ENCODE measurements at regions not wholly inside any gene's neighbourhood (a gene's known extent, or its start where the extent isn't known, plus 50 kb on each side); places are given as distances from the start of the nearest gene placed in this dataset.

GRCh38 chr1:194295685-194296084, 1109.3 kb upstream of the B3GALT2 start:
- DNase-seq (ENCODE audit: low spot score in 2 of 2): no peak
- Histone ChIP-seq H3K27me3 (no peaks in the 10 kb centered on the region), H3K27ac (no peak overlapping the region), H3K9me3 (no peaks in the 10 kb centered on the region), H3K4me1 (no peaks in the 10 kb centered on the region), H3K4me3 (no peak overlapping the region), H3K36me3 (no peaks in the 10 kb centered on the region)
- TF ChIP-seq POLR2AphosphoS5 (IDR thresholded peaks at IDR 0.05) (no peak), EP300 (IDR thresholded peaks at IDR 0.05) (no peak), POLR2A (IDR thresholded peaks at IDR 0.05) (no peak)
- TF ChIP-seq, protein P1, sequence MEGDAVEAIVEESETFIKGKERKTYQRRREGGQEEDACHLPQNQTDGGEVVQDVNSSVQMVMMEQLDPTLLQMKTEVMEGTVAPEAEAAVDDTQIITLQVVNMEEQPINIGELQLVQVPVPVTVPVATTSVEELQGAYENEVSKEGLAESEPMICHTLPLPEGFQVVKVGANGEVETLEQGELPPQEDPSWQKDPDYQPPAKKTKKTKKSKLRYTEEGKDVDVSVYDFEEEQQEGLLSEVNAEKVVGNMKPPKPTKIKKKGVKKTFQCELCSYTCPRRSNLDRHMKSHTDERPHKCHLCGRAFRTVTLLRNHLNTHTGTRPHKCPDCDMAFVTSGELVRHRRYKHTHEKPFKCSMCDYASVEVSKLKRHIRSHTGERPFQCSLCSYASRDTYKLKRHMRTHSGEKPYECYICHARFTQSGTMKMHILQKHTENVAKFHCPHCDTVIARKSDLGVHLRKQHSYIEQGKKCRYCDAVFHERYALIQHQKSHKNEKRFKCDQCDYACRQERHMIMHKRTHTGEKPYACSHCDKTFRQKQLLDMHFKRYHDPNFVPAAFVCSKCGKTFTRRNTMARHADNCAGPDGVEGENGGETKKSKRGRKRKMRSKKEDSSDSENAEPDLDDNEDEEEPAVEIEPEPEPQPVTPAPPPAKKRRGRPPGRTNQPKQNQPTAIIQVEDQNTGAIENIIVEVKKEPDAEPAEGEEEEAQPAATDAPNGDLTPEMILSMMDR (IDR thresholded peaks at IDR 0.05): peak; percentile 7 to 46
- WGBS: 41% methylated on average over 1 of the region's 1 CpG

- Histone ChIP-seq H3K4me3 (no peak overlapping the region), H3K27me3 (no peaks in the 10 kb centered on the region), H3K27ac (no peak overlapping the region), H3K36me3 (no peaks in the 10 kb centered on the region), H3K4me1 (no peaks in the 10 kb centered on the region), H3K9me3 (no peaks in the 10 kb centered on the region)
- DNase-seq (ENCODE audit: low spot score in 2 of 2): no peak
- WGBS: 65% methylated on average over 1 of the region's 1 CpG
- TF ChIP-seq EP300 (IDR thresholded peaks at IDR 0.05) (no peak), POLR2AphosphoS5 (IDR thresholded peaks at IDR 0.05) (no peak), POLR2A (IDR thresholded peaks at IDR 0.05) (no peak)
- TF ChIP-seq, protein P1 (IDR thresholded peaks at IDR 0.05): no peak
Measured at GRCh38 chr1:194293851-194294405, 1107.5 kb upstream of the B3GALT2 start.

- Histone ChIP-seq H3K9me3 (no peaks in the 10 kb centered on the region), H3K36me3 (no peaks in the 10 kb centered on the region), H3K27me3 (no peaks in the 10 kb centered on the region), H3K4me1 (no peaks in the 10 kb centered on the region), H3K4me3 (no peak overlapping the region), H3K27ac (no peak overlapping the region)
- TF ChIP-seq, protein P1 (IDR thresholded peaks at IDR 0.05): no peak
- TF ChIP-seq POLR2AphosphoS5 (IDR thresholded peaks at IDR 0.05): no peak
- no peak for TF ChIP-seq POLR2A (IDR thresholded peaks at IDR 0.05)
- TF ChIP-seq EP300 (IDR thresholded peaks at IDR 0.05): no peak
- WGBS: 92% methylated on average over 3 of the region's 3 CpGs
- no peak for DNase-seq (ENCODE audit: low spot score in 2 of 2)
Measured at GRCh38 chr1:194292966-194293365, 1106.6 kb upstream of the B3GALT2 start.

DNA sequence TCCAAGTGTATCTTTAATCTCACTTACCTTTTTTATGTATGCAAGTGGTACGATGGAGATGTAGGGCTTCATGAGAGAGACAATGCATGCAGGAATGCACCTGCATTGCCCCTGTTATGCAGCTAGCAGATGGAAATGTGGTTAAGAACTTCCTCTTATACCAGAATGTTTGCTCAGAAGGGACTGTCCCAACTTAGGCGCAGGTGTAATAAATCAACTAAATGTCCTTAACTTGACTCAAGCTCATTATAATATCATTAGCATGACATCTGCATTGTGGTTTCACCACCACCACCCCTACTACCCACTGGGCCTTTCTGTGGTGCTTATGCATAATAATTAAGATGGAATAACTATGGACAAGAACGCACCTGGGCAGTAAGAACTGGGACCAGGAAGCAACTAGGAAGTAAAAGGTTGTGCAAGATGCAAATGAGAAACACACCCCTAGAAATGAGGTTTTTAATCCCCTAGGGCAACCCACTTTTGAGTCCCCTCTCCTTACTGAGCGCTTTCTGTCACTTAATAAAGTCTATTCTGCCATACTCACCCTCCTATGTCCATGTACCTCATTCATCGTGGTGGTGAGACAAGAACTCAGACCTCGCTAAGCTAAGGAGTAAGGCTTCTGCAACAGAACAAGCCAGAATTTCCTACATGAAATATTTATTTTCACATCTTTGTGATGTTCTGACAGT, 1103.3 kb upstream of the B3GALT2 start:
- Histone ChIP-seq H3K9me3 (no peaks in the 10 kb centered on the region), H3K4me3 (no peak overlapping the region), H3K27me3 (no peaks in the 10 kb centered on the region), H3K4me1 (no peaks in the 10 kb centered on the region), H3K36me3 (no peaks in the 10 kb centered on the region), H3K27ac (no peak overlapping the region)
- WGBS: 84% methylated on average over 6 of the region's 6 CpGs
- TF ChIP-seq POLR2AphosphoS5 (IDR thresholded peaks at IDR 0.05): no peak
- no peak for TF ChIP-seq EP300 (IDR thresholded peaks at IDR 0.05)
- TF ChIP-seq POLR2A (IDR thresholded peaks at IDR 0.05): no peak
- TF ChIP-seq, protein P1 (IDR thresholded peaks at IDR 0.05): no peak
- DNase-seq (ENCODE audit: low spot score in 2 of 2): no peak

DNA sequence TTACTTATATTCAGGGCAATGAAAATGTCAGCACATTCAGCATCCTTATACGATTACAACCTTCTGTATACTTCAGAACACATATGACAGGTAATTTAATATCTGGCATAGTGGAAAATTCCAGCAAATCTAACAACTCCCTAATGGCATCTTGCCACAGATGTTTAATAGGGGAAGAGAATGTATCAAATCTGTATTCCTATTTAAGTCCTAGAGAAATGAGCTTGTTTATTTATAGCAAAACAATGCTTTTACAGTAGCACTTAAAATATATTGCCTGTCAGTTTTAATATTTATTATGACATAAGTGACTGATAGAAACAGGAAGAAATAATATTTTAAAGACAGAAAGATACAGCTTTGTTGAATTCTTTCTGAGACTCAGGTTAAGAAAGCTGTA, 1101.8 kb upstream of the B3GALT2 start:
- Histone ChIP-seq H3K27me3 (no peaks in the 10 kb centered on the region), H3K36me3 (no peaks in the 10 kb centered on the region), H3K4me1 (no peaks in the 10 kb centered on the region), H3K27ac (no peak overlapping the region), H3K4me3 (no peak overlapping the region), H3K9me3 (no peaks in the 10 kb centered on the region)
- no peak for DNase-seq (ENCODE audit: low spot score in 2 of 2)
- WGBS: 60% methylated on average over 1 of the region's 1 CpG
- TF ChIP-seq, protein P1 (IDR thresholded peaks at IDR 0.05): no peak
- TF ChIP-seq EP300 (IDR thresholded peaks at IDR 0.05) (no peak), POLR2AphosphoS5 (IDR thresholded peaks at IDR 0.05) (no peak), POLR2A (IDR thresholded peaks at IDR 0.05) (no peak)
